Mesothelial cell of epicardium (in vitro differentiated cells): ENCODE measurements at regions not wholly inside any gene's neighbourhood (a gene's known extent, or its start where the extent isn't known, plus 50 kb on each side); places are given as distances from the start of the nearest gene placed in this dataset.

Experiments
- DNase-seq, 2 experiments: peaks; one replicate each; pipeline ENCODE4 v3.0.0; 2021; ENCODE audit warnings: low spot score in 2 of 2; ENCODE audit not compliant: unreplicated experiment in 2 of 2
- H3K27ac Mint-ChIP-seq: 2 replicates; pipeline ENCODE4 v1.8.0; 2021; ENCODE audit warnings: mixed read lengths
- H3K27me3 Mint-ChIP-seq: 2 replicates; pipeline ENCODE4 v1.8.0; 2021; ENCODE audit warnings: low read depth, mixed read lengths
- H3K36me3 Mint-ChIP-seq: 2 replicates; pipeline ENCODE4 v1.8.0; 2021; ENCODE audit warnings: mixed read lengths
- H3K4me1 Mint-ChIP-seq: 2 replicates; pipeline ENCODE4 v1.8.0; 2021; ENCODE audit warnings: mixed read lengths
- H3K4me3 Mint-ChIP-seq: 2 replicates; pipeline ENCODE4 v1.8.0; 2021; ENCODE audit warnings: mild to moderate bottlenecking, moderate library complexity, mixed read lengths
- H3K9me3 Mint-ChIP-seq: 2 replicates; pipeline ENCODE4 v1.8.0; 2021; ENCODE audit warnings: mixed read lengths
- CTCF ChIP-seq: fragments of 200-600 bp; sonication (generic); IDR thresholded peaks from one replicate; pipeline ENCODE4 v1.5.0; 2021; ENCODE audit warnings: antibody characterized with exemption; ENCODE audit not compliant: unreplicated experiment

- no peaks in the 10 kb centered on the region for H3K36me3 Mint-ChIP-seq
- TF ChIP-seq CTCF, result no peak
- no peak overlapping the region for H3K27ac Mint-ChIP-seq
- H3K27me3 Mint-ChIP-seq, result no peaks in the 10 kb centered on the region
- no peaks in the 10 kb centered on the region for H3K9me3 Mint-ChIP-seq
- peaks cover 13% of the 10 kb centered on the region for H3K4me1 Mint-ChIP-seq
- DNase-seq, result no peak
- H3K4me3 Mint-ChIP-seq, result no peak overlapping the region
Measured at GRCh38 chr2:164014068-164014731, 278.4 kb upstream of the FIGN start.

GRCh38 chr2:164012581-164012980 is 276.8 kb upstream of the FIGN start:
- Mint-ChIP-seq H3K4me1 (peaks cover 13% of the 10 kb centered on the region), H3K36me3 (no peaks in the 10 kb centered on the region), H3K4me3 (no peak overlapping the region), H3K27ac (no peak overlapping the region), H3K9me3 (no peaks in the 10 kb centered on the region), H3K27me3 (no peaks in the 10 kb centered on the region)
- no peak for DNase-seq
- TF ChIP-seq CTCF, result no peak

- no peak overlapping the region for H3K27ac Mint-ChIP-seq
- peaks cover 9% of the 10 kb centered on the region for H3K4me1 Mint-ChIP-seq
- TF ChIP-seq CTCF, result no peak
- no peaks in the 10 kb centered on the region for H3K9me3 Mint-ChIP-seq
- no peaks in the 10 kb centered on the region for H3K27me3 Mint-ChIP-seq
- H3K4me3 Mint-ChIP-seq, result no peak overlapping the region
- no peak for DNase-seq
- no peaks in the 10 kb centered on the region for H3K36me3 Mint-ChIP-seq
Measured at GRCh38 chr2:164009756-164010337, 274.0 kb upstream of the FIGN start.

- Mint-ChIP-seq H3K9me3 (no peaks in the 10 kb centered on the region), H3K27me3 (no peaks in the 10 kb centered on the region), H3K4me3 (no peak overlapping the region), H3K27ac (no peak overlapping the region), H3K4me1 (no peaks in the 10 kb centered on the region), H3K36me3 (no peaks in the 10 kb centered on the region)
- TF ChIP-seq CTCF, result no peak
- no peak for DNase-seq
Measured at GRCh38 chr2:164008752-164009151, 272.9 kb upstream of the FIGN start.

- no peak overlapping the region for H3K4me3 Mint-ChIP-seq
- no peak for DNase-seq
- no peaks in the 10 kb centered on the region for H3K36me3 Mint-ChIP-seq
- TF ChIP-seq CTCF, result no peak
- no peaks in the 10 kb centered on the region for H3K27me3 Mint-ChIP-seq
- no peaks in the 10 kb centered on the region for H3K9me3 Mint-ChIP-seq
- no peak overlapping the region for H3K27ac Mint-ChIP-seq
- H3K4me1 Mint-ChIP-seq, result no peaks in the 10 kb centered on the region
Measured at GRCh38 chr2:164006704-164007103, 270.9 kb upstream of the FIGN start.

- no peak for TF ChIP-seq CTCF
- no peaks in the 10 kb centered on the region for H3K36me3 Mint-ChIP-seq
- no peaks in the 10 kb centered on the region for H3K27me3 Mint-ChIP-seq
- H3K4me3 Mint-ChIP-seq, result no peak overlapping the region
- DNase-seq, result no peak
- H3K9me3 Mint-ChIP-seq, result no peaks in the 10 kb centered on the region
- no peak overlapping the region for H3K27ac Mint-ChIP-seq
- peaks cover 2% of the 10 kb centered on the region for H3K4me1 Mint-ChIP-seq
Measured at GRCh38 chr2:164000176-164000575, 264.4 kb upstream of the FIGN start.
